Right atrium auricular region (tissue), 2 donors: ENCODE measurements at regions not wholly inside any gene's neighbourhood (a gene's known extent, or its start where the extent isn't known, plus 50 kb on each side); places are given as distances from the start of the nearest gene placed in this dataset.

Source experiments
- DNase-seq: peaks from one replicate; pipeline ENCODE4 v3.0.0-alpha.2; 2019; ENCODE audit warnings: low spot score
- H3K27ac ChIP-seq, 2 donors: fragments of 200-600 bp; sonication (generic); 1 replicate in 1 of 2; 2 replicates in 1 of 2; pipeline ENCODE4 v1.5.1; 2016 to 2019
- H3K27me3 ChIP-seq, 2 donors: fragments of 200-600 bp; sonication (generic); one replicate each; pipeline versions ENCODE4 v1.5.1 to v1.6.0; 2017 to 2019
- H3K36me3 ChIP-seq: fragments of 200-600 bp; sonication (generic); one replicate; pipeline ENCODE4 v1.5.1; 2016
- H3K4me1 ChIP-seq, 2 donors: fragments of 200-600 bp; sonication (generic); one replicate each; pipeline versions ENCODE4 v1.5.1 to v1.6.0; 2017 to 2019
- H3K4me3 ChIP-seq, 2 donors: fragments of 200-600 bp; sonication (generic); 1 replicate in 1 of 2; 2 replicates in 1 of 2; pipeline ENCODE4 v1.5.1; 2017 to 2019; ENCODE audit warnings: mild to moderate bottlenecking in 1 of 2, moderate library complexity in 1 of 2
- H3K9me3 ChIP-seq, 2 donors: fragments of 200-600 bp; sonication (generic); one replicate each; pipeline ENCODE4 v1.5.1; 2019
- CTCF ChIP-seq, 2 donors: fragments of 200-600 bp; sonication (generic); IDR thresholded peaks; one replicate each; pipeline ENCODE4 v1.5.1; 2019; ENCODE audit warnings: antibody characterized with exemption in 2 of 2

DNA sequence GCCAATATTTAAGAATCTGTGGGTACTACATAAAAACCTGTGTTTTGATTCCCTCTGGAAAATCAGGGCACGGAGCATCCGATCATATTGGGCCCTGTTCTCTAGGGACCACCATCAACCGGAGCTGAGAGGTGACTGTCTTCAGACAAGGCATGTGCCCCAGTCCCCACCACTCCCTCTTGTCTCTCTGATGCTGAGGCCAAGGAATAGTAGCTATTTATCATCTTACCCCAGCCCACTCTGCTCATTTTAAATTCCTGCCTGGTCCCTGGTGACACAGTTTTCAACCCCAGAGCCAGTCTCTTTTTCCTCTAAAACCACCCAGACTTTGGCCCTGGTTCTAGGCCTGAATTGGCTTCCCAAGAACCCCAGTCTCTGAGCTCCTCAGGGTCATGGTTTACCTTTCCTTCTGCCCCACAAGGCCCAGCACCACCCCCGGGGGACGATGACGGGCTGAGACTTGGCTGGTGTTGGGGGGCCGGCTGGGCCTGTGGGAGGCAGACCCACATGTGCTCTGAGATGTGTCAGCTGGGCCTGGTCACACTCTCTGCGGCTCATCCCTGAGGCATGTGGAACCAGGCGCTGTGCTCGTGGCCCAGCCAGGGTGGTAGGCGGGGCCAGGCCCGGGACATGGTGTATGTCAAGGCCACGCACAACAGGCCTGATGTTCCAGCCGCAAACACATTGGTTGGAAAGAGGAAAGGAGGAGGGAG lies 114.4 kb downstream of the CEBPB start:
- H3K27me3 ChIP-seq: no peaks in the 10 kb centered on the region
- no peaks in the 10 kb centered on the region for H3K36me3 ChIP-seq
- no peaks in the 10 kb centered on the region for H3K9me3 ChIP-seq
- TF ChIP-seq CTCF (IDR thresholded peaks at IDR 0.05): no peak
- peak; percentile 97 for DNase-seq
- H3K4me1 ChIP-seq: peaks cover 0 to 77% of the 10 kb centered on the region in 2 donors
- no peak overlapping the region for H3K4me3 ChIP-seq
- peak overlapping the region; percentile 90 for H3K27ac ChIP-seq

DNA sequence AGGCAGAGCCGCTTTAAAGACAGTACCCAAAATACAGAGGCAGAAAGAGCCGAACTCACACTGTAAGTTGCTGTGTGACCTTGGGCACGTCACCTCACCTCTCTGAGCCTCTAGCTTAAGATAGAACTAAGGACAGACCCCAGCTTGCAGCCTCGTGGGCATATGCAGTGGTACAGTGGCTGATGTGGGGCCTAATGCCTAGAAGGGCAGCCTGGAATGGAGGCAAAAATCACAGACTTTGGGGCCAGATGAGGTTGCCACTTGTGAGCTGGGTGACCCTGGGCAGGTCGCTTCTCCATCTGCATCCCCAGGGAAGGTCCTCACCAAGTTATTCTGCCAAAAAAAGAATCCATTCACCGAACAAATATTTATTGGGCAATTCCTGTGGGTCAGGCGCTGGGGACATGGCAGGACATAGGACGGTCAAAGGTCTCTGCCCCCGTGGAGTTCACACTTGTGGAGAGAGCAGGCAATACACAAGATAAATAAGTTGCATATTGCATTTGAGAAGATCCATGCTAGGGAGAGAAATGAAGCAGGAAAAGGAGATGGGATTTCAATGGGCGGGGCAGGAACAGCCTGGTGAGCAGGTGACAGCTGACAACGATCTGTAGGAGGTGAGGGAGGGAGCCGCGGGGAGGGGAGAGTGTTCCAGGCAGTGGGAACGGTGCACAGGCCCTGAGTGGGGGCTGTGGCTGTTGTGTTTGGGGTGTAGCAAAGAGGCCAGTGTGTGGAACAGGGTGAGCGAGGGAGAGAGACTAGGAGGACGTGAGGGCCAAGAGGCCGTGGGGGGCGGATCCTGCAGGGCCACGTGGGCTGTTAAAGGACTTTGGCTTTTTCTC lies 115.2 kb downstream of the CEBPB start:
- Histone ChIP-seq H3K4me3 (no peak overlapping the region), H3K36me3 (no peaks in the 10 kb centered on the region), H3K27me3 (no peaks in the 10 kb centered on the region), H3K4me1 (peaks cover 0 to 77% of the 10 kb centered on the region in 2 donors), H3K27ac (peak overlapping the region; percentile 90), H3K9me3 (no peaks in the 10 kb centered on the region)
- DNase-seq: no peak
- TF ChIP-seq CTCF (IDR thresholded peaks at IDR 0.05): no peak

GRCh38 chr20:50306478-50307423 lies 116.1 kb downstream of the CEBPB start:
- Histone ChIP-seq H3K4me1 (peaks cover 0 to 75% of the 10 kb centered on the region in 2 donors), H3K9me3 (no peaks in the 10 kb centered on the region), H3K4me3 (no peak overlapping the region), H3K27me3 (no peaks in the 10 kb centered on the region), H3K27ac (peak overlapping the region; percentile 90), H3K36me3 (no peaks in the 10 kb centered on the region)
- DNase-seq: no peak
- no peak for TF ChIP-seq CTCF (IDR thresholded peaks at IDR 0.05)

- no peak overlapping the region for H3K4me3 ChIP-seq
Measured at GRCh38 chr20:50308166-50308512, 117.5 kb downstream of the CEBPB start.

More at GRCh38 chr20:50308166-50308512, 117.5 kb downstream of the CEBPB start:
- no peak for DNase-seq
- peaks cover 0 to 75% of the 10 kb centered on the region in 2 donors for H3K4me1 ChIP-seq
- H3K9me3 ChIP-seq: no peaks in the 10 kb centered on the region
- H3K36me3 ChIP-seq: no peaks in the 10 kb centered on the region
- peak overlapping the region; percentile 90 for H3K27ac ChIP-seq
- no peak for TF ChIP-seq CTCF (IDR thresholded peaks at IDR 0.05)
- no peaks in the 10 kb centered on the region for H3K27me3 ChIP-seq
